ENCODE measurements at regions not wholly inside any gene's neighbourhood (a gene's known extent, or its start where the extent isn't known, plus 50 kb on each side); places are given as distances from the start of the nearest gene placed in this dataset.

GRCh38 chr12:91835693-91836092, 310.0 kb downstream of the BTG1 start:
- H2AFZ ChIP-seq, result no peak overlapping the region
- H4K20me1 ChIP-seq (ENCODE audit: insufficient read depth, poor library complexity, severe bottlenecking), result no peaks in the 10 kb centered on the region

DNA sequence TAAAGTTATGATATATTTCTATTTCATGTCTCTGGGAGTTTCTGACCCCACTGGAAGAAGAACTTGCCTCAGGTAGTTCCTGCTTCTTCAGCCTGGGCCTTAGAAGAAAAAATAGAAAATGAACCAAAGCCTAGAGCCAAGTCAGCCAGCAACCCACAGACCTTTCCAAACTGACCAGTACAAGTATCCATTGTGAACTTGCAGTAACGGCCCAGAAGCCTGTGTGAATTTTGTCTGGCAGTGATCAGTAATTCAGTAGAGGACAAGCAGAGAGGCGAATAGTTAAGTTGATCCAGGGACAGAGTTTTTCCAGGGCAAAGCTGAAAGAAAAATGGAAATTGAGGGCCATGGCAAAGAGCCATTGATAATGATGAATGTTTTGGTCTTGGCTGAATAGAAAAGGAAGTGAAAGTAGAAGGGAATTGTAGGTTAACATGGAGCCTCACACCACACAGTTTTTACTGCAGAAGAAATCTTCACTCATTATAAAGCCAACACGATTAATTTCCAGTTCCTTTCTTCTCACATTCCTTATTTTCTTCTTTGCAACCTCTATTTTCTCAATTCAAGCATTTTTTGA, 311.8 kb downstream of the BTG1 start:
- Histone ChIP-seq H3K4me3 (no peak overlapping the region), H3K4me2 (no peak overlapping the region), H3K9me2 (replicated peaks; ENCODE audit: insufficient read depth) (no peaks in the 10 kb centered on the region), H3K27ac (no peak overlapping the region), H3K36me3 (replicated peaks; ENCODE audit: insufficient read depth, low read depth) (no peaks in the 10 kb centered on the region), H3K27me3 (no peaks in the 10 kb centered on the region), H2AFZ (no peak overlapping the region), H3K4me1 (ENCODE audit: insufficient read depth) (no peaks in the 10 kb centered on the region), H4K20me1 (ENCODE audit: insufficient read depth, poor library complexity, severe bottlenecking) (no peaks in the 10 kb centered on the region), H3K79me2 (no peaks in the 10 kb centered on the region), H3K9me3 (ENCODE audit: low read depth) (no peaks in the 10 kb centered on the region)
- WGBS (ENCODE audit: low lambda C conversion rate, missing lambda C conversion rate), result 88% methylated on average over 3 of the region's 3 CpGs
- TF ChIP-seq EZH2 (IDR thresholded peaks at IDR 0.05; ENCODE audit: borderline replicate concordance) (no peak), EZH2phosphoT487 (IDR thresholded peaks at IDR 0.05; ENCODE audit: low read depth, severe bottlenecking, unreplicated experiment) (no peak)
- TF ChIP-seq, protein P1, sequence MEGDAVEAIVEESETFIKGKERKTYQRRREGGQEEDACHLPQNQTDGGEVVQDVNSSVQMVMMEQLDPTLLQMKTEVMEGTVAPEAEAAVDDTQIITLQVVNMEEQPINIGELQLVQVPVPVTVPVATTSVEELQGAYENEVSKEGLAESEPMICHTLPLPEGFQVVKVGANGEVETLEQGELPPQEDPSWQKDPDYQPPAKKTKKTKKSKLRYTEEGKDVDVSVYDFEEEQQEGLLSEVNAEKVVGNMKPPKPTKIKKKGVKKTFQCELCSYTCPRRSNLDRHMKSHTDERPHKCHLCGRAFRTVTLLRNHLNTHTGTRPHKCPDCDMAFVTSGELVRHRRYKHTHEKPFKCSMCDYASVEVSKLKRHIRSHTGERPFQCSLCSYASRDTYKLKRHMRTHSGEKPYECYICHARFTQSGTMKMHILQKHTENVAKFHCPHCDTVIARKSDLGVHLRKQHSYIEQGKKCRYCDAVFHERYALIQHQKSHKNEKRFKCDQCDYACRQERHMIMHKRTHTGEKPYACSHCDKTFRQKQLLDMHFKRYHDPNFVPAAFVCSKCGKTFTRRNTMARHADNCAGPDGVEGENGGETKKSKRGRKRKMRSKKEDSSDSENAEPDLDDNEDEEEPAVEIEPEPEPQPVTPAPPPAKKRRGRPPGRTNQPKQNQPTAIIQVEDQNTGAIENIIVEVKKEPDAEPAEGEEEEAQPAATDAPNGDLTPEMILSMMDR (IDR thresholded peaks at IDR 0.05; ENCODE audit: poor library complexity), result no peak
- DNase-seq (ENCODE audit: low spot score), result no peak

More at GRCh38 chr12:91835693-91836092, 310.0 kb downstream of the BTG1 start:
- no peak for DNase-seq (ENCODE audit: low spot score)
- H3K4me3 ChIP-seq, result no peak overlapping the region
- H3K4me1 ChIP-seq (ENCODE audit: insufficient read depth), result no peaks in the 10 kb centered on the region
- H3K9me3 ChIP-seq (ENCODE audit: low read depth), result no peaks in the 10 kb centered on the region
- H3K79me2 ChIP-seq, result no peaks in the 10 kb centered on the region
- no peak overlapping the region for H3K4me2 ChIP-seq
- TF ChIP-seq EZH2 (IDR thresholded peaks at IDR 0.05; ENCODE audit: borderline replicate concordance) (no peak), EZH2phosphoT487 (IDR thresholded peaks at IDR 0.05; ENCODE audit: low read depth, severe bottlenecking, unreplicated experiment) (no peak)
- TF ChIP-seq, protein P1 (IDR thresholded peaks at IDR 0.05; ENCODE audit: poor library complexity), result no peak
- H3K36me3 ChIP-seq (replicated peaks; ENCODE audit: insufficient read depth, low read depth), result no peaks in the 10 kb centered on the region
- H3K27me3 ChIP-seq, result no peaks in the 10 kb centered on the region
- H3K9me2 ChIP-seq (replicated peaks; ENCODE audit: insufficient read depth), result no peaks in the 10 kb centered on the region
- H3K27ac ChIP-seq, result no peak overlapping the region

- no peaks in the 10 kb centered on the region for H3K4me1 ChIP-seq (ENCODE audit: insufficient read depth)
- no peak overlapping the region for H3K4me2 ChIP-seq
- no peak for DNase-seq (ENCODE audit: low spot score)
- H3K27ac ChIP-seq, result no peak overlapping the region
- WGBS (ENCODE audit: low lambda C conversion rate, missing lambda C conversion rate), result 69% methylated on average over 3 of the region's 3 CpGs
- TF ChIP-seq, protein P1 (IDR thresholded peaks at IDR 0.05; ENCODE audit: poor library complexity), result no peak
- TF ChIP-seq EZH2phosphoT487 (IDR thresholded peaks at IDR 0.05; ENCODE audit: low read depth, severe bottlenecking, unreplicated experiment) (no peak), EZH2 (IDR thresholded peaks at IDR 0.05; ENCODE audit: borderline replicate concordance) (no peak)
- no peaks in the 10 kb centered on the region for H3K79me2 ChIP-seq
- H3K9me3 ChIP-seq (ENCODE audit: low read depth), result no peaks in the 10 kb centered on the region
- H3K27me3 ChIP-seq, result no peaks in the 10 kb centered on the region
- no peak overlapping the region for H3K4me3 ChIP-seq
- no peaks in the 10 kb centered on the region for H3K36me3 ChIP-seq (replicated peaks; ENCODE audit: insufficient read depth, low read depth)
- H3K9me2 ChIP-seq (replicated peaks; ENCODE audit: insufficient read depth), result no peaks in the 10 kb centered on the region
- H2AFZ ChIP-seq, result no peak overlapping the region
- no peaks in the 10 kb centered on the region for H4K20me1 ChIP-seq (ENCODE audit: insufficient read depth, poor library complexity, severe bottlenecking)
Measured at GRCh38 chr12:91825999-91826398, 319.6 kb downstream of the BTG1 start.

DNA sequence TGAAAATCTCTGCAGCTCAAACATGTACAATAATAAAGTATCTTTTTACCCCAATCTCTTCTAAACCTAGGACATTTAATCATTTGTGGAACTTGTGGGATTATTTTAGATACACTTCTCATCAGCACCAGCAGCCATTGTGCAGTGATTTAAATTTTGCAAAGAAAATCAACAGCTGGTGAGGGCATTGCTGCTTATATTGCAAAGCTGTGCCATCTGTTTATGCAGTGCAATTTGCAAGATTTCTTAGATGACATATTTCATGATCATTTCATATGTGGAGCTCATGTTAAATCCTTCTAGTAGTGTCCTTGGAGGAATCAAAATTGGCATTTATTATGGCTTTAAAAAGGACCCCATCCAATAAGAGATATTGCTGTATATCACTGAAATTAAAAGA, 320.7 kb downstream of the BTG1 start:
- no peaks in the 10 kb centered on the region for H3K4me1 ChIP-seq (ENCODE audit: insufficient read depth)
- H3K9me3 ChIP-seq (ENCODE audit: low read depth), result no peaks in the 10 kb centered on the region
- no peaks in the 10 kb centered on the region for H3K36me3 ChIP-seq (replicated peaks; ENCODE audit: insufficient read depth, low read depth)
- H3K9me2 ChIP-seq (replicated peaks; ENCODE audit: insufficient read depth), result no peaks in the 10 kb centered on the region
- no peak overlapping the region for H3K27ac ChIP-seq
- no peak for DNase-seq (ENCODE audit: low spot score)
- no peaks in the 10 kb centered on the region for H3K27me3 ChIP-seq
- no peak overlapping the region for H2AFZ ChIP-seq
- H4K20me1 ChIP-seq (ENCODE audit: insufficient read depth, poor library complexity, severe bottlenecking), result no peaks in the 10 kb centered on the region
- TF ChIP-seq EZH2 (IDR thresholded peaks at IDR 0.05; ENCODE audit: borderline replicate concordance) (no peak), EZH2phosphoT487 (IDR thresholded peaks at IDR 0.05; ENCODE audit: low read depth, severe bottlenecking, unreplicated experiment) (no peak)
- TF ChIP-seq, protein P1 (IDR thresholded peaks at IDR 0.05; ENCODE audit: poor library complexity), result no peak
- no peak overlapping the region for H3K4me3 ChIP-seq
- no peaks in the 10 kb centered on the region for H3K79me2 ChIP-seq
- no peak overlapping the region for H3K4me2 ChIP-seq

Measured in hepatocyte (in vitro differentiated cells).